ENCODE measurements at regions not wholly inside any gene's neighbourhood (a gene's known extent, or its start where the extent isn't known, plus 50 kb on each side); places are given as distances from the start of the nearest gene placed in this dataset.

GRCh38 chr1:191889623-191890003 is 268.6 kb upstream of the RGS18 start:
- TF ChIP-seq POLR2A (IDR thresholded peaks at IDR 0.05; ENCODE audit: low read depth, low read length): no peak
- no peak for TF ChIP-seq POLR2AphosphoS5 (IDR thresholded peaks at IDR 0.05; ENCODE audit: low read depth, low read length)
- TF ChIP-seq PAX5 (IDR thresholded peaks at IDR 0.05; ENCODE audit: insufficient read depth, low read length, severe bottlenecking): no peak
- TF ChIP-seq TAF1 (IDR thresholded peaks at IDR 0.05; ENCODE audit: low read depth, low read length): no peak
- no peak for TF ChIP-seq SPI1 (IDR thresholded peaks at IDR 0.05; ENCODE audit: low read depth, low read length)
- TF ChIP-seq POU2F2 (IDR thresholded peaks at IDR 0.05; ENCODE audit: low read depth, low read length): no peak

Measured in GM12891 (cell line).